ENCODE measurements at regions not wholly inside any gene's neighbourhood (a gene's known extent, or its start where the extent isn't known, plus 50 kb on each side); places are given as distances from the start of the nearest gene placed in this dataset.
"Not testable (repeated sequence)": the region's sequence is repeated elsewhere in the genome, so short reads cannot be mapped to it uniquely, and the experiment has no call there.

DNA sequence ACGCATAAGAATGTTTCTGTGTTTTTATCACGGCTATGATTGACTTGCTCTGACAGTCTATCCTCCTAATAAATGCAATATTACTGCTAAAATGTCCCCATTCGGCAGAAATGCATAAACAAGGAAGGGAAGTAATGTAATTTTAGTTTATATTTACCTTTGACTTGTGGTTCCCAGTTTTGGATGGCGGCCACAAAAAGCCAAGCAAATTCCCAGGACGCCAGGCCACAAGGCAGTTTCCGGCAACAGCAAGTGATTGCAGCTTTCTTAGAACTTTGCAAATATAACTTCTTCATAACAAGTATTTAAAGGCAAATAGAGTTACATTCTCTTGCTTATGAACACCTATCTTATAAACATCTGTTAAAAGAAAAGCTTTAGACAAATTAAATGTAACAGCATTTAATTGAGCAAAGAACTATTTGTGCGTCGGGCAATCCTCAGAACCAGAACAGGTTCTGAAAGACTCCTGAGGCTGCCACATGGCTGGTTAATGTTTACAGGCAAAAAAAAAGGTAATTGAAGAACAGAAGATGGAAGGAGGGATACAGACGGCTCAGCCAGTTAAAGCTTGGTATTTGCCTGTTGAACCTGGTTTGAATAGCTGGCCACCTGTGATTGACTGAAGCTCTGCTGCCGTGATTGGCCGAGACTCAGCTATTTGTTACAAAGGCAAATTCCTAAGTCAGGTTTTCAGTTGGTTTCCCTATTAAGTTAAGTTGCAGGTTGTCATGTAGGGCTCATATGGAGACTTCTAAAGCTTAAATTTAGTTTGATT lies 80.8 kb downstream of the C21orf91 start:
- DNase-seq = no peak

GRCh38 chr21:17736072-17736471 lies 83.1 kb downstream of the C21orf91 start:
- DNase-seq = no peak

DNA sequence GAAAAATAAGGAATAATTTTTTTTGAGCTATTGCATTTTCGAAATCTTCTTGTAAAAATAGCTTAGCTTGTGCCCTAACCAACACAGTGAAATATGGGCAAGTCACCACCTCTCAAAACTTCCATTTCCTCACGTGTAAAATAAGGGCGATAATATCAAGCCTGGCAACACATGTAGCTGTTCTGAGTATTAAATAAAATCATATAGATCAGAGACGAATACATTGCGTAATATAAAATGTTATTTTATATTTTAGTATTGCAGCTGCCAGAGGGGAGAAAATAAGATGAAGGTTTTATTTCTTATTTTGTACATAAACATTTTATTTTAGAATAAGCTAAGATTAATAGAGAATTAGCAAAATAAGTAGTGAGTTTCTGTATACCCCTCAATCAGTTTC lies 85.9 kb downstream of the C21orf91 start:
- DNase-seq = no peak

DNA sequence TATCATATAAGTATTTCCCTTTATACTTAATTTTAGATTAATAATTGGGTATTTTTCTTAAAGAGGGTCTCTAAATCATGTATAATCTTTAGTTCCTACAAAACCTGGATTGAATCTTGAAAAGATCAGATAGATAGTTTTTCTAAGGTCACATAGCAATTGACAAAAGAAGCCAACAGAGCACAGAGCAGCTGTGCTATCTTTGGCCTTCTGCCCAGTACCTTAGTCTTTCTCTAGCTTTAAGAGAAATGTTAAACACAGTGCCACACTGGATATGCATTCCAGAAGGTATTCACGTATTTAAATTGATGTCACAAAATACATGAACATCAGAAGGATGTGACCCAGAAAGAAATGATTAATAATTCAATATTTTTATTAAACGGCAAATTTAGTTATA lies 86.8 kb downstream of the C21orf91 start:
- no peak for DNase-seq

- no peak for DNase-seq
Observed at GRCh38 chr21:17731554-17731953, 87.6 kb downstream of the C21orf91 start.

GRCh38 chr21:17730782-17731181 lies 88.4 kb downstream of the C21orf91 start:
- DNase-seq = no peak

GRCh38 chr21:17729455-17729854 lies 89.7 kb downstream of the C21orf91 start:
- DNase-seq = no peak

GRCh38 chr21:17727361-17727760 lies 91.8 kb downstream of the C21orf91 start:
- DNase-seq = no peak

- DNase-seq = no peak
Observed at GRCh38 chr21:17726047-17726829, 92.9 kb downstream of the C21orf91 start.

DNA sequence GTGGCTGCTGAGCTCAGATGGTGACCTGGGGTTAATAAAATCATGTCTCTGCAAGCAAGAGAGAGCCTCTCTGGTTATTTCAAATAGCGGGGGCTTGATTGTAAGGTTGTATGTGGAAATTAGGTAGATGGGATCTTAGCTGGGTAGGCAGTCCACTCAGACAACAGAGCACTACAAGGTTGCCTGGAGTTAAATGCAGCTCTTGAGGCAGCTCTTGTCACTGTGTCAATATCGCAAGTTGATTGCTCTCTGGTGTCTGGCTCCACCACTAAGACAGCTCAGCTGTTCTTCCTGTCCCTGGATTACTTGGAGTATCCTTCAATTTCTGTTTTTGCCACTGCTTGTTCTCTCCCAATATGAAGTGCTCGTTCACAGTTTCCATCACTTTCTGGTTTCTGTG lies 93.8 kb downstream of the C21orf91 start:
- no peak for DNase-seq

GRCh38 chr21:17712887-17713286 lies 100.2 kb upstream of the BTG3 start:
- no peak for DNase-seq

GRCh38 chr21:17711896-17712295 lies 99.2 kb upstream of the BTG3 start:
- no peak for DNase-seq

GRCh38 chr21:17709266-17709611 lies 96.5 kb upstream of the BTG3 start:
- no peak for DNase-seq

DNA sequence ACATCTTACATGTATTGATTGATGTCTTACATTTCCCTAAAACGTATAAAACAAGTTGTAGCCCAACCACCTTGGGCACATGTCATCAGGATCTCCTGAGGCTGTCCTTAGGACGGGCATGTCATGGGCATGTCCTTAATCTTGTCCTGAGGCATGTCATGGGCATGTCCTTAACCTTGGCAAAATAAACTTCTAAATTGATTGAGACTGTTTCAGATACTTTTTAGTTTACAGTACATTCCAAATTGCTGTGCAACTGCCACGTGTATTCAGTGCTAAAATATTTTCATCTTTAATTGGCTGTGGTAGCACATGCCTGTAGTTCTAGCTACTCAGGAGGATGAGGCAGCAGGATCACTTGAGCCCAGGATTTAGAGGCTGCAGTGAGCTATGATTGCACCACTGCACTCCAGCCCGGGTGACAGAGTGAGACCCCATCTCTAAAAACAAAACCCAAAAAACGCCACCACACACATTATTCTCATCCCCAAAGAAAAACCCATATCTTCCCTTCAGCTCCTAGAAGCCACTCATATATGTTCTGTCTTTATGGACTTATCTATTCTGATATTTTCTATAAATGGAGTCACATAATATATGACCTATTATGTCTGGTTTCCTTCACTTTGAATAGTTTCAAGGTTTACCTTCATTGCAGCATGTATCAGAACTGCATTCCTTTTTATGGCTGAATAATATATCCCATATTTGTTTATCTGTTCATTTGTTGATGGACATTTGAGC lies 96.0 kb upstream of the BTG3 start:
- no peak for DNase-seq

GRCh38 chr21:17699524-17700189 lies 87.0 kb upstream of the BTG3 start:
- no peak for DNase-seq

DNA sequence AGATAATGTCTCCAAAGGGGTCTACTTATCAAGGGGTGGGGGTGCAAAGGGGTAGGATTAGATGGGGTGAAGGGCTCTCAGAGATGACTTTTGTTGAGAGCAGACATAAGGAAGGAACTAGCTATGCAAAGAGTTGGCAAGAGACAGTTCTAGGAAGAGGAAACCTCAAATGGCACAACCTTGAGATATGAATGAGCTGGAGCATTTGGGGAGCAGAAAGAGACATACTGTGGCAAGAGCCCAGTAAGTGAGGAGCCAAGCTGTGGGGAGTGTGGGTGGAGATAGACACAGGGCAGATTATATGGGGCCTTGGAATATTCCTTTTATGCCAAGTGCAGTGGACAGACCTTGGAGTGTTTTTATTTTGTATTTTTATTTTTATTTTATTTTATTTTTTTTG lies 84.8 kb upstream of the BTG3 start:
- no peak for DNase-seq

DNA sequence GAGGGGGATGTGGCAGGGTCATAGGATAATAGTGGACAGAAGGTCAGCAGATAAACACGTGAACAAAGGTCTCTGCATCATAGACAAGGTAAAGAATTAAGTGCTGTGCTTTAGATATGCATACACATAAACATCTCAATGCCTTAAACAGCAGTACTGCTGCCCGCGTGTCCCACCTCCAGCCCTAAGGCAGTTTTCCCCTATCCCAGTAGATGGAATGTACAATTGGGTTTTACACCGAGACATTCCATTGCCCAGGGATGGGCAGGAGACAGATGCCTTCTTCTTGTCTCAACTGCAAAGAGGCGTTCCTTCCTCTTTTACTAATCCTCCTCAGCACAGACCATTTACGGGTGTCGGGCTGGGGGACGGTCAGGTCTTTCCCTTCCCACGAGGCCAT lies 81.7 kb upstream of the BTG3 start:
- not testable (repeated sequence) for DNase-seq

- DNase-seq = no peak
Observed at GRCh38 chr21:17693801-17694200, 81.1 kb upstream of the BTG3 start.

DNA sequence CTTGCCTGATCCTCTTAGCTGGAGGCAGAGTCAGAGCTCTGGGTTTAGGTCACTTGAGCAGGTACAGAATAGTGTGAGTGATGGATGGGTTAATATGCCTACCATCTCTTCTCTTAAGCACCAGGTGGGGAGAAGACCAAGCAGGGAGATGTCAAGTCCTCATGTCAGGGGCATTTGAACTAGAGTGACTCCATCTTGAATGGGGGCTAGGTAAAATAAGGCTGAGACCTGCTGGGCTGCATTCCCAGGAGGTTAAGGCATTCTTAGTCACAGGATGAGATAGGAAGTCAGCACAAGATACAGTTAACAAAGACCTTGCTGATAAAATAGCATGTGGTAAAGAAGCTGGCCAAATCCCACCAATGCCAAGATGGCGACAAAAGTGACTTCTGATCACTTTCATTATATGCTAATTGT lies 77.4 kb upstream of the BTG3 start:
- DNase-seq = no peak

DNA sequence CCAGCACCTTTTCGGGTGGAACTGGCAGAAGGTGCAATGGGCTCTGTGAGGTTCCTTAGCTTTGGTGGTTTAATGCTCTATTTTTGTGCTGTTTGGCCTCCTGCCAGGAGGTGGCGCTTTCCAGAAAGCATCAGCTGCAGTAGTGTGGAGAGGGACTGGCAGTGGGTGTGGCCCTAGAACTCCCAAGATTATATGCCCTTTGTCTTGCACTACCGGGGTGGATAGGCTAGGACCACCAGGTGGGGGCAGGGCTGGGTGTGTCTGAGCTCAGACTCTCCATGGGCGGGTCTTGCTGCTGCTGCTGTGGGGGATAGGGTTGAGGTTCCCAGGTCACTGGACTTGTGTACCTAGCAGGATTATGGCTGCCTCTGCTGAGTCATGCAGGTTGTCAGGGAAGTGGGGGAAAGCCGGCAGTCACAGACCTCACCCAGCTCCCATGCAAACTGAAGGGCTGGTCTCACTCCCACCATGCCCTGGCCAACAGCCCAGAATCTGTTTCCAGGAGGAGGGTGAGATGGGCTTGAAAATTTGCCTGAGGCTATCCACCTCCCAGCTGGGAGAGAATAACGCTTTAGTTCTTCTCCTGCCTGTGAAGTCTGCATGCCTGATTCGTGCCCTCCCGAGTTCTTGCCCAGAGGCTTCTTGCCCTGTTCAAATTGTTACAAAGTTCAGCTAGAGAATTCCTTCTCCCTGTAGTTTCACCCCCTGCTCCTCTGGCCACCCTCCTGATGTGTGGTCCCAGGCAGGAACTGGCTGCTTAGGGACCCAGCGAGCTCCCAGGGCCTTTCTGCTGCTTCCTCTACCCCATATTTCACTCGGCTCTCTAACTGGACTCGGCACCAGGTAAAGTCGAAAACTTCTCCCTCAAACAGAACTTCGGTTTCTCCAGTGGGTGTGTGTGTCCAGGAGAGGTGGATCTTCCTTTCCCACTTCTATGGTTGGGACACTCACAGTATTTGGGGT lies 76.5 kb upstream of the BTG3 start:
- DNase-seq = no peak

DNA sequence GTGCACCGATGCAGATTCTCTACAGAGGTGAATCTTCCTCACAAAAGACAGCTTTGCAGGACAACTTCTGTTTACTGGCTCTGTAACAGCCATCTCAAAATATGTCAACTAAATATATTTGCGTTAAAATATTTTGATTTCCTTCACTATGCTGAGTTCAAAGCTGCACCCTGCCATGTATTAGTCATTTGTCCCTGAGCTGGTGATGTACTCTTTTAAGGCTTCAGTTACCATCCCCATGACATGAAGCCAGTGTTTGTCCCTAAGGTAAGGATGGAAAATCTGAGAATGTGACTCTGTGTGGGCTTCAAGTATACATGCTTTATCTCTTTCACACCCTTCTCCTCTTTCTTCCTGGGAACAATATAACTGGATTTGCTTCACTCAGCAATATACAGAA lies 70.2 kb upstream of the BTG3 start:
- no peak for DNase-seq
